ENCODE measurements at regions not wholly inside any gene's neighbourhood (a gene's known extent, or its start where the extent isn't known, plus 50 kb on each side); places are given as distances from the start of the nearest gene placed in this dataset.

- H3K9ac ChIP-seq (replicated peaks in 1 of 4; ENCODE audit: extremely low read depth in 1 of 4, low read depth in 3 of 4, low read length in 3 of 4) = no peak overlapping the region
- H3K36me3 ChIP-seq (ENCODE audit: control insufficient read depth in 2 of 4, insufficient read depth in 4 of 4, low read length in 3 of 4) = no peaks in the 10 kb centered on the region
- no peak overlapping the region for H4K91ac ChIP-seq (replicated peaks; ENCODE audit: insufficient read length, low read length)
- H3K56ac ChIP-seq (replicated peaks; ENCODE audit: insufficient read length, low read depth, low read length) = no peak overlapping the region
- H3K4ac ChIP-seq (replicated peaks; ENCODE audit: insufficient read length, low read depth, low read length) = no peak overlapping the region
- H3K79me1 ChIP-seq (ENCODE audit: low read depth, low read length) = no peaks in the 10 kb centered on the region
- H3K4me1 ChIP-seq (replicated peaks in 1 of 4; ENCODE audit: control insufficient read depth in 3 of 4, insufficient read depth in 4 of 4, low read length in 3 of 4) = no peaks in the 10 kb centered on the region
- DNase-seq (ENCODE audit: low read depth in 1 of 2, low spot score in 2 of 2) = no peak
- H3K14ac ChIP-seq (ENCODE audit: insufficient read length) = no peak overlapping the region
- no peak overlapping the region for H2BK15ac ChIP-seq (ENCODE audit: low read length)
- no peak overlapping the region for H3K4me2 ChIP-seq (ENCODE audit: insufficient read depth in 1 of 2, low read depth in 2 of 2, low read length in 2 of 2)
- H2AK5ac ChIP-seq (ENCODE audit: low read depth, low read length) = no peak overlapping the region
- no peak for FAIRE-seq
- no peaks in the 10 kb centered on the region for H3K27me3 ChIP-seq (replicated peaks in 1 of 4; ENCODE audit: control insufficient read depth in 3 of 4, extremely low read depth in 1 of 4, insufficient read depth in 3 of 4, low read length in 3 of 4)
- ChIA-PET POLR2A (ENCODE audit: partially characterized antibody) (no interaction called here), CTCF (ENCODE audit: partially characterized antibody) (no interaction called here)
- no peak overlapping the region for H4K8ac ChIP-seq (ENCODE audit: extremely low read depth, insufficient read depth, low read length)
- 94% methylated on average over 5 of the region's 6 CpGs; no CpG with 5 or more reads in 1 of the 2 experiments for WGBS, 2 experiments (ENCODE audit: extremely low coverage in 1 of 2, insufficient coverage in 1 of 2, insufficient read length in 1 of 2, insufficient replicate concordance in 2 of 2, low coverage in 1 of 2, low lambda C conversion rate in 2 of 2, missing lambda C conversion rate in 1 of 2)
- H2BK20ac ChIP-seq (ENCODE audit: low read length) = no peak overlapping the region
- no peak overlapping the region for H3K23ac ChIP-seq (ENCODE audit: insufficient read length)
- H2BK12ac ChIP-seq (ENCODE audit: low read depth, low read length) = no peak overlapping the region
- H4K5ac ChIP-seq (ENCODE audit: insufficient read length, low read depth, low read length) = no peak overlapping the region
- no peak overlapping the region for H2BK120ac ChIP-seq (replicated peaks; ENCODE audit: low read depth, low read length)
- no peak overlapping the region for H3K18ac ChIP-seq (ENCODE audit: extremely low read depth, low read length)
- no peak overlapping the region for H3K4me3 ChIP-seq (ENCODE audit: extremely low read depth in 1 of 4, insufficient read depth in 2 of 4, low read depth in 3 of 4, low read length in 4 of 4)
- no peaks in the 10 kb centered on the region for H4K20me1 ChIP-seq (replicated peaks in 1 of 2; ENCODE audit: control insufficient read depth in 1 of 2, insufficient read depth in 2 of 2, low read length in 2 of 2)
- no peak overlapping the region for H2AFZ ChIP-seq (ENCODE audit: low read length)
- H2BK5ac ChIP-seq (ENCODE audit: low read depth, low read length) = no peak overlapping the region
- no peaks in the 10 kb centered on the region for H3K23me2 ChIP-seq (ENCODE audit: low read depth, low read length)
- H3K9me3 ChIP-seq (ENCODE audit: insufficient read depth in 2 of 2, low read depth in 1 of 2, low read length in 1 of 2) = no peaks in the 10 kb centered on the region
- H3K79me2 ChIP-seq (ENCODE audit: control insufficient read depth in 1 of 2, insufficient read depth in 2 of 2, low read length in 2 of 2) = no peaks in the 10 kb centered on the region
- H3K27ac ChIP-seq (ENCODE audit: low read depth, low read length) = no peak overlapping the region
- TF ChIP-seq ATF3 (IDR thresholded peaks at IDR 0.05; ENCODE audit: insufficient read depth, low read depth, low read length) = no peak
- TF ChIP-seq POLR2A (IDR thresholded peaks at IDR 0.05; ENCODE audit: control extremely low read depth in 1 of 2, low read depth in 2 of 2, low read length in 2 of 2) = no peak
- no peak for TF ChIP-seq SRF (IDR thresholded peaks at IDR 0.05; ENCODE audit: low read depth, low read length)
- no peak for TF ChIP-seq E2F6 (IDR thresholded peaks at IDR 0.05)
- TF ChIP-seq POLR2AphosphoS5 (IDR thresholded peaks at IDR 0.05; ENCODE audit: low read depth, low read length) = no peak
- TF ChIP-seq ASH2L (IDR thresholded peaks at IDR 0.05; ENCODE audit: low read length) = no peak
Observed at GRCh38 chrX:127577884-127578283, 474.3 kb downstream of the ACTRT1 start.
